SKM-1 treated with dmso at 0.1 percent for 144 hours (cell line): ENCODE measurements at regions not wholly inside any gene's neighbourhood (a gene's known extent, or its start where the extent isn't known, plus 50 kb on each side); places are given as distances from the start of the nearest gene placed in this dataset.
A peak's percentile ranks its signal among the peaks of the same experiment; 100 is the strongest.
"Not testable (repeated sequence)": the region's sequence is repeated elsewhere in the genome, so short reads cannot be mapped to it uniquely, and the experiment has no call there.

Experiments
- DNase-seq: peaks from one replicate; lab custom pipeline; 2025; ENCODE audit not compliant: unreplicated experiment; lab: John Stamatoyannopoulos, UW

- no peak for DNase-seq
Observed at GRCh38 chr3:117863146-117863545, 1153.6 kb downstream of the TUSC7 start.

- DNase-seq: no peak
Observed at GRCh38 chr3:117865338-117865737, 1155.8 kb downstream of the TUSC7 start.

GRCh38 chr3:117868766-117869165 is 1159.2 kb downstream of the TUSC7 start:
- DNase-seq: no peak

- no peak for DNase-seq
Observed at GRCh38 chr3:117871934-117872333, 1162.4 kb downstream of the TUSC7 start.

GRCh38 chr3:117872594-117873248 is 1161.9 kb downstream of the IGSF11 start:
- not testable (repeated sequence) for DNase-seq

- DNase-seq: no peak
Observed at GRCh38 chr3:117873249-117873600, 1161.4 kb downstream of the IGSF11 start.

- no peak for DNase-seq
Observed at GRCh38 chr3:117874028-117874690, 1160.5 kb downstream of the IGSF11 start.

GRCh38 chr3:117874904-117875874 is 1159.5 kb downstream of the IGSF11 start:
- DNase-seq: no peak

GRCh38 chr3:117875887-117876286 is 1158.8 kb downstream of the IGSF11 start:
- no peak for DNase-seq

GRCh38 chr3:117880638-117881037 is 1154.0 kb downstream of the IGSF11 start:
- DNase-seq: no peak

- no peak for DNase-seq
Observed at GRCh38 chr3:117881210-117881609, 1153.4 kb downstream of the IGSF11 start.

GRCh38 chr3:117885011-117885441 is 1149.6 kb downstream of the IGSF11 start:
- peak; percentile 30 for DNase-seq

GRCh38 chr3:117886147-117886546 is 1148.5 kb downstream of the IGSF11 start:
- no peak for DNase-seq

GRCh38 chr3:117887031-117887430 is 1147.6 kb downstream of the IGSF11 start:
- no peak for DNase-seq

- no peak for DNase-seq
Observed at GRCh38 chr3:117887901-117888300, 1146.7 kb downstream of the IGSF11 start.

- DNase-seq: no peak
Observed at GRCh38 chr3:117892431-117892841, 1142.2 kb downstream of the IGSF11 start.

- DNase-seq: no peak
Observed at GRCh38 chr3:117893001-117893400, 1141.6 kb downstream of the IGSF11 start.

GRCh38 chr3:117893638-117894037 is 1141.0 kb downstream of the IGSF11 start:
- no peak for DNase-seq

GRCh38 chr3:117898722-117899522 is 1135.7 kb downstream of the IGSF11 start:
- DNase-seq: peak; percentile 5

- no peak for DNase-seq
Observed at GRCh38 chr3:117903226-117903625, 1131.4 kb downstream of the IGSF11 start.
